ENCODE measurements at regions not wholly inside any gene's neighbourhood (a gene's known extent, or its start where the extent isn't known, plus 50 kb on each side); places are given as distances from the start of the nearest gene placed in this dataset.

DNA sequence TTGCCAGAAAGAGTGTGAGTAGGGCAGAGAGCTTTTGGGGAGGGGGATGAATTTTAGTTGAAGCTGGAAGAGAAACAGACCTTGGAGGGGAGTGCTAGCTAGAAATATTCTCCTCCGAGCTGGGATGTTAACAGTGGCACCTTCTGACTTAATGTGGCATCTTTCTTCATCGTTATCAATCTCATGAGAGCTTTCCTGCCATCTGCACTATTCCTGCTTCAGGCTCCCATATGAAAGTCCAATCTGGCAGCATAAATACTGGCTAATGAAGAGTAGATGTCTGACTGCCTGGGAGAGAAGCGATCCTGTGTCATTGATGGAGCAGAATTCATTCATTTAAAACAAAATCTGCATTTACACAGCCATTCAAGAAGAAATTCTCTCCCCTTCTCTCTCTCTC is 284.5 kb downstream of the TMEM38B start:
- Histone ChIP-seq H3K27ac (no peak overlapping the region), H3K36me3 (no peaks in the 10 kb centered on the region), H3K4me1 (no peaks in the 10 kb centered on the region), H3K4me3 (replicated peaks in 1 of 3) (no peak overlapping the region), H3K27me3 (no peaks in the 10 kb centered on the region), H3K9me3 (no peaks in the 10 kb centered on the region)
- DNase-seq = no peak
- WGBS, 2 donors = 86 to 87% methylated on average over 3 of the region's 3 CpGs
- intact Hi-C loops (cut with DNase I) = no loop called here
- no peak for TF ChIP-seq POLR2A (IDR thresholded peaks at IDR 0.05)
- TF ChIP-seq, protein P1, sequence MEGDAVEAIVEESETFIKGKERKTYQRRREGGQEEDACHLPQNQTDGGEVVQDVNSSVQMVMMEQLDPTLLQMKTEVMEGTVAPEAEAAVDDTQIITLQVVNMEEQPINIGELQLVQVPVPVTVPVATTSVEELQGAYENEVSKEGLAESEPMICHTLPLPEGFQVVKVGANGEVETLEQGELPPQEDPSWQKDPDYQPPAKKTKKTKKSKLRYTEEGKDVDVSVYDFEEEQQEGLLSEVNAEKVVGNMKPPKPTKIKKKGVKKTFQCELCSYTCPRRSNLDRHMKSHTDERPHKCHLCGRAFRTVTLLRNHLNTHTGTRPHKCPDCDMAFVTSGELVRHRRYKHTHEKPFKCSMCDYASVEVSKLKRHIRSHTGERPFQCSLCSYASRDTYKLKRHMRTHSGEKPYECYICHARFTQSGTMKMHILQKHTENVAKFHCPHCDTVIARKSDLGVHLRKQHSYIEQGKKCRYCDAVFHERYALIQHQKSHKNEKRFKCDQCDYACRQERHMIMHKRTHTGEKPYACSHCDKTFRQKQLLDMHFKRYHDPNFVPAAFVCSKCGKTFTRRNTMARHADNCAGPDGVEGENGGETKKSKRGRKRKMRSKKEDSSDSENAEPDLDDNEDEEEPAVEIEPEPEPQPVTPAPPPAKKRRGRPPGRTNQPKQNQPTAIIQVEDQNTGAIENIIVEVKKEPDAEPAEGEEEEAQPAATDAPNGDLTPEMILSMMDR (IDR thresholded peaks at IDR 0.05) = no peak

DNA sequence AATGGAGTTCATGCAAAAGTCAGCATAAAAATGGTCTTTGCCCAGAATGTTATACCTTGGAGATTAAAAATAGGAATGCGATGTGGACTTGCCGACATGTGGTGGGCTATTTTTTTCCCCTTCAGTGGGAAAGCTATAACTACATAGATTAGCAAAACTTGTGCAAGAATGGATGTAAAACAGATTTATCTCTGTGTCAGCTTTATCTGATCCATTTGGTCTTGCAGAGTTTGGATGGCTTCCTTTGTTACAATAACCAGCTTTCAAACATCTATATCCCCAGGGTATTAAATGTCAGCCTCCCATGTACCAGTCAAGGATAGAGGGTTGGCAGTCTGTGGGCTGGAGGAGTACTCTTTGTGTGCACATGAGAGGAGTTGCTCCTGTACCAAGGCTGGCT is 284.9 kb downstream of the TMEM38B start:
- H3K9me3 ChIP-seq = no peaks in the 10 kb centered on the region
- no peaks in the 10 kb centered on the region for H3K36me3 ChIP-seq
- WGBS, 2 donors = 78 to 81% methylated on average over 2 of the region's 2 CpGs
- no peaks in the 10 kb centered on the region for H3K27me3 ChIP-seq
- H3K4me1 ChIP-seq = no peaks in the 10 kb centered on the region
- intact Hi-C loops (cut with DNase I) = no loop called here
- DNase-seq = no peak
- TF ChIP-seq, protein P1 (IDR thresholded peaks at IDR 0.05) = no peak
- no peak for TF ChIP-seq POLR2A (IDR thresholded peaks at IDR 0.05)
- no peak overlapping the region for H3K4me3 ChIP-seq (replicated peaks in 1 of 3)
- no peak overlapping the region for H3K27ac ChIP-seq

DNA sequence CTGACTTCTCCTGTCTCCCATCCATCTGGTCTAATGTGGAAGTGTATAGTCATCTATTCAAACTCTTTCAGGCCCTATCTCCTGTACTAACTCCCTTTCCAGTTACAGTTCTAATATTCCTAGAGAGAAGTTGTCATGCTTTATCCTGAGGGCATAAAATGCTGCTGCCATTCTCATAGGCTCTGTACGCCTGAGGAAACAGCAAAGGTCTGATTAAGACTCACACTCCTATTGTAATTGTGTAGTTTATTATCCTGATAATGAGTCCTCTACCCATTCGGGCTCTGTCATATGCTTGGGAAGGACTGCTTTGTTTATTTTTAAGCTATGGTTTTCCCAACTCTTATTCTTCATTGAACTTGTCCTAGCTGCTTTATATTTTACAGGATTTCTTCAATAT is 290.4 kb downstream of the TMEM38B start:
- Histone ChIP-seq H3K27me3 (no peaks in the 10 kb centered on the region), H3K9me3 (no peaks in the 10 kb centered on the region), H3K27ac (no peak overlapping the region), H3K4me1 (no peaks in the 10 kb centered on the region), H3K4me3 (replicated peaks in 1 of 3) (no peak overlapping the region), H3K36me3 (no peaks in the 10 kb centered on the region)
- 85 to 86% methylated on average over 2 of the region's 2 CpGs for WGBS, 2 donors
- intact Hi-C loops (cut with DNase I) = no loop called here
- TF ChIP-seq, protein P1 (IDR thresholded peaks at IDR 0.05) = no peak
- TF ChIP-seq POLR2A (IDR thresholded peaks at IDR 0.05) = no peak
- no peak for DNase-seq

DNA sequence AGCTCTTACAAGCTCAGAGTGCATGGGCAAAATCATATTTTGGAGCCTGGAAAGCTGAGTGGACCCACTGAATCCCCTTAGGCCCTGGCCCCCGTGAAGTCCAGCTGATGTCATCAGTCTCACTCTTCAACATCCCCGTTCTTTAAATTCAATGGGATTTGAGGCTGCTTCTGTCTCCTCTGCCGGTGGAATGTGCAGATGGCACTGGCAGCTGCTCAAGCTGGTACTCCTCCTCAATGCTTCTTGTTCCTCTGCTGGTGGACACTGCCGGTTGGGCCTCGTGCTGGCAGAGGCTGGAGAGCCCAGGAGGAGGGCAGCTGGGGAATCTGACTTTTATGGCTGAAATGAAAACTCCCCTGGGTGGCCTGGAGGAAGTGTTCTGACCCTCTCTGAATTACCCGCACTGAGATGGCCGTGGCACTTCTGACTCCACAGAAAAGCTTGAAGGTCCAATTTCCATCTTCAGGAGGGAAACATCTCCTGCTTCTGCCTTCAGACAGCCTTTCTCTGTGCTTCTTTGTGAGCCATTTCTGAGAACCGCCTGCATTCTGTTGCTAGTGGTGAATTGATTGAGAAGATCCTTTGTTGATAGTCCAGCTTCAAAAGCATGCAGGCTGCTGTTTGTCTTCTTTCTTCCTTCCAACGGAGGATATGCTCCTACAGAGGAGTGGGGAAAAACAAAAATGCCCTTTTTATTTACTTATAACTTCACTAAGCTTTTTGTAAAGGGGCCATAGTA is 298.9 kb downstream of the TMEM38B start:
- H3K27ac ChIP-seq = no peak overlapping the region
- 74 to 77% methylated on average over 9 of the region's 9 CpGs for WGBS, 2 donors
- no peaks in the 10 kb centered on the region for H3K9me3 ChIP-seq
- no peaks in the 10 kb centered on the region for H3K4me1 ChIP-seq
- no peak overlapping the region for H3K4me3 ChIP-seq (replicated peaks in 1 of 3)
- TF ChIP-seq, protein P1 (IDR thresholded peaks at IDR 0.05) = no peak
- no peak for TF ChIP-seq POLR2A (IDR thresholded peaks at IDR 0.05)
- no peaks in the 10 kb centered on the region for H3K36me3 ChIP-seq
- intact Hi-C loops (cut with DNase I) = no loop called here
- H3K27me3 ChIP-seq = no peaks in the 10 kb centered on the region
- DNase-seq = no peak

DNA sequence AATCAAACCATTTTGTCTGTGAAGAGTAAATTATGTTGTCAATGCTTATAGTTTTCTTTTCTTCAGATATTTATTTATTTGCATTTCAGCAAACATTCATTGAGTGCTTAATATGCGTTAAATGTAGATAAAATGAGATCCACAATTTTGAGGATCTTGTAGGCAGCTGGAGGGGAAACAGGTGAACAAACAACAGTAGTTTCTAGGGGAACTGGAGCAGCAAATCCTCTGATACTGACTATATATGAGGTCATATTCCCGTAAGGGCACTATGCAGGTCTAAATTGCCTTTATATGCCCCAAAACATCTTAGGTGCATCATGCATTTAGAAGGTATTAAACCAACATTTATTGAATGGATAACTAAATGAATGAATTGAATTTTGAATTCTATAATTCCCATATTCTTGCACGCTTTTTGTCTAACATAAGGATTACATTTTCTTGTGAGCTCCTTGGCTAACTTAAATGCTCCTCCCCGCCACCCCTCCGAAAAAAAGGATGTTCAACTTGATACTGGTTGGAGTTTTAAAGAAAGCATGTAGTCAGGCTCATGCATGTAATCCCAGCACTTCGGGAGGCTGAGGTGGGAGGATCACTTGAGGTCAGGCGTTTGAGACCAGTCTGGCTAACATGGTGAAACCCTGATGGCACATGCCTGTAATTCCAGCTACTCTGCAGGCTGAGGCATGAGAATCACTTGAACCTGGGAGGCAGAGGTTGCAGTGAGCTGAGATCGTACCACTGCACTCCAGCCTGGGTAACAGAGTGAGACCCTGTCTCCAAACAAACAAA is 299.8 kb downstream of the TMEM38B start:
- TF ChIP-seq, protein P1 (IDR thresholded peaks at IDR 0.05) = no peak
- TF ChIP-seq POLR2A (IDR thresholded peaks at IDR 0.05) = no peak
- intact Hi-C loops (cut with DNase I) = no loop called here
- Histone ChIP-seq H3K36me3 (no peaks in the 10 kb centered on the region), H3K4me3 (replicated peaks in 1 of 3) (no peak overlapping the region), H3K9me3 (no peaks in the 10 kb centered on the region), H3K27me3 (no peaks in the 10 kb centered on the region), H3K4me1 (no peaks in the 10 kb centered on the region), H3K27ac (no peak overlapping the region)
- DNase-seq = no peak
- WGBS, 2 donors = 95 to 97% methylated on average over 8 of the region's 8 CpGs
